ENCODE measurements at regions not wholly inside any gene's neighbourhood (a gene's known extent, or its start where the extent isn't known, plus 50 kb on each side); places are given as distances from the start of the nearest gene placed in this dataset.

- H3K9me3 ChIP-seq = no peaks in the 10 kb centered on the region
- H3K4me3 ChIP-seq = no peak overlapping the region
- H3K36me3 ChIP-seq = no peaks in the 10 kb centered on the region
- ATAC-seq (no peak), DNase-seq (no peak)
- peaks cover 0 to 6% (median 0%) of the 10 kb centered on the region in 12 donors for H3K4me1 ChIP-seq
- WGBS, 4 donors = 63 to 81% (median 72%) methylated on average over 2 of the region's 2 CpGs
- intact Hi-C loops (cut with DNase I) = no loop called here
- TF ChIP-seq POLR2A (IDR thresholded peaks at IDR 0.05) (no peak), CTCF (IDR thresholded peaks at IDR 0.05) (no peak)
- no peaks in the 10 kb centered on the region for H3K27me3 ChIP-seq
- no peak overlapping the region for H3K27ac ChIP-seq
Measured at GRCh38 chr5:107251151-107251550, 419.6 kb downstream of the EFNA5 start.

GRCh38 chr5:107248066-107248695 is 422.6 kb downstream of the EFNA5 start:
- intact Hi-C loops (cut with DNase I) = loop anchor here in 1 of 10 donors (10.0 kb wide), 1 partner anchor 143 kb away; no protein-coding TSS in a partner anchor
- TF ChIP-seq POLR2A (IDR thresholded peaks at IDR 0.05) = no peak
- peak; percentile 37 to 75 (median 60) for TF ChIP-seq CTCF (IDR thresholded peaks at IDR 0.05)
- no peak overlapping the region for H3K4me3 ChIP-seq

GRCh38 chr5:107247427-107247826 is 423.3 kb downstream of the EFNA5 start:
- Histone ChIP-seq H3K9me3 (no peaks in the 10 kb centered on the region), H3K4me3 (no peak overlapping the region), H3K27ac (no peak overlapping the region), H3K36me3 (no peaks in the 10 kb centered on the region), H3K4me1 (peaks cover 0 to 7% (median 0%) of the 10 kb centered on the region in 12 donors), H3K27me3 (no peaks in the 10 kb centered on the region)
- TF ChIP-seq POLR2A (IDR thresholded peaks at IDR 0.05) (no peak), CTCF (IDR thresholded peaks at IDR 0.05) (no peak)
- ATAC-seq = no peak
- DNase-seq = no peak
- intact Hi-C loops (cut with DNase I) = loop anchor here in 1 of 10 donors (10.0 kb wide), 1 partner anchor 143 kb away; no protein-coding TSS in a partner anchor
- 81 to 91% (median 86%) methylated on average over 2 of the region's 2 CpGs for WGBS, 4 donors

More at GRCh38 chr5:107248066-107248695, 422.6 kb downstream of the EFNA5 start:
- peaks cover 0 to 2% (median 0%) of the 10 kb centered on the region in 12 donors for H3K4me1 ChIP-seq
- no peak overlapping the region for H3K27ac ChIP-seq
- 58 to 62% (median 60%) methylated on average over 10 of the region's 10 CpGs for WGBS, 4 donors
- no peaks in the 10 kb centered on the region for H3K36me3 ChIP-seq
- H3K27me3 ChIP-seq = no peaks in the 10 kb centered on the region
- DNase-seq (peak in 4 of 5 donors; percentile 11 to 41 (median 28)), ATAC-seq (peak in 2 of 4 donors; percentile 42 to 51)
- no peaks in the 10 kb centered on the region for H3K9me3 ChIP-seq

GRCh38 chr5:107243220-107243579 is 427.5 kb downstream of the EFNA5 start:
- Histone ChIP-seq H3K27me3 (no peaks in the 10 kb centered on the region), H3K27ac (no peak overlapping the region), H3K36me3 (no peaks in the 10 kb centered on the region), H3K9me3 (no peaks in the 10 kb centered on the region), H3K4me3 (no peak overlapping the region), H3K4me1 (peaks cover 0 to 7% (median 0%) of the 10 kb centered on the region in 12 donors)
- TF ChIP-seq CTCF (IDR thresholded peaks at IDR 0.05) (no peak), POLR2A (IDR thresholded peaks at IDR 0.05) (no peak)
- DNase-seq (no peak), ATAC-seq (no peak)
- 76 to 89% (median 83%) methylated on average over 3 of the region's 3 CpGs for WGBS, 4 donors
- intact Hi-C loops (cut with DNase I) = loop anchor here in 1 of 10 donors (10.0 kb wide), 1 partner anchor 138 kb away; no protein-coding TSS in a partner anchor
